OCI-LY1 (cell line): ENCODE measurements at regions not wholly inside any gene's neighbourhood (a gene's known extent, or its start where the extent isn't known, plus 50 kb on each side); places are given as distances from the start of the nearest gene placed in this dataset.

Experiments used
- H2AFZ ChIP-seq: fragments of 200-600 bp; sonication (generic), shearing (Covaris generic); 2 replicates; pipeline ENCODE4 v1.6.0; 2014; ENCODE audit warnings: antibody characterized with exemption, mild to moderate bottlenecking, low read length
- H3F3A ChIP-seq: fragments of 200-600 bp; sonication (generic), shearing (Covaris generic); 2 replicates; pipeline ENCODE4 v1.6.0; 2014; ENCODE audit warnings: mild to moderate bottlenecking, antibody characterized with exemption, low read length, moderate library complexity; ENCODE audit not compliant: insufficient read depth
- H3K27ac ChIP-seq: fragments of 200-600 bp; sonication (generic); 2 replicates; pipeline ENCODE4 v1.5.1; 2014; ENCODE audit warnings: low read length, mixed run types, mild to moderate bottlenecking, low read depth; ENCODE audit not compliant: poor library complexity, severe bottlenecking
- H3K27me3 ChIP-seq: fragments of 200-600 bp; sonication (generic); 2 replicates; pipeline ENCODE4 v1.6.0; 2014; ENCODE audit warnings: antibody characterized with exemption, mild to moderate bottlenecking, low read length, moderate library complexity; ENCODE audit not compliant: insufficient read depth
- H3K36me3 ChIP-seq: fragments of 200-600 bp; sonication (generic); 2 replicates; pipeline ENCODE4 v1.6.1; 2014; ENCODE audit warnings: mild to moderate bottlenecking, antibody characterized with exemption, low read length, moderate library complexity, mixed read lengths; ENCODE audit not compliant: insufficient read depth
- H3K4me1 ChIP-seq: fragments of 200-600 bp; sonication (generic); 2 replicates; pipeline ENCODE4 v1.5.1; 2014; ENCODE audit warnings: mild to moderate bottlenecking, low read length, moderate library complexity; ENCODE audit not compliant: insufficient read depth, severe bottlenecking
- H3K4me2 ChIP-seq: fragments of 200-600 bp; sonication (generic), shearing (Covaris generic); 2 replicates; pipeline ENCODE4 v1.6.1; 2014; ENCODE audit warnings: low read length
- H3K4me3 ChIP-seq: fragments of 200-600 bp; sonication (generic); 2 replicates; pipeline ENCODE4 v1.5.1; 2014; ENCODE audit warnings: low read length, low read depth, mild to moderate bottlenecking, mixed read lengths; ENCODE audit not compliant: poor library complexity, severe bottlenecking
- H3K79me2 ChIP-seq: fragments of 200-600 bp; shearing (Covaris generic); 2 replicates; pipeline ENCODE4 v1.6.1; 2016; ENCODE audit warnings: mixed run types, low read length, mixed read lengths; ENCODE audit not compliant: insufficient read depth
- H3K9ac ChIP-seq: fragments of 200-600 bp; sonication (generic), shearing (Covaris generic); 2 replicates; pipeline ENCODE4 v1.6.1; 2014; ENCODE audit warnings: mild to moderate bottlenecking, low read length, mixed read lengths
- H3K9me2 ChIP-seq: fragments of 200-600 bp; sonication (generic), shearing (Covaris generic); 2 replicates; pipeline ENCODE4 v1.6.1; 2014; ENCODE audit warnings: low read depth, mild to moderate bottlenecking, low read length, mixed read lengths
- H3K9me3 ChIP-seq: fragments of 200-600 bp; shearing (Covaris generic); 2 replicates; pipeline ENCODE4 v1.6.1; 2014; ENCODE audit warnings: low read length, mixed read lengths
- H4K20me1 ChIP-seq: fragments of 200-600 bp; sonication (generic), shearing (Covaris generic); 2 replicates; pipeline ENCODE4 v1.6.0; 2016; ENCODE audit warnings: mild to moderate bottlenecking, low read length; ENCODE audit not compliant: insufficient read depth
- CTCF ChIP-seq: fragments of 200-600 bp; sonication (generic), shearing (Covaris generic); IDR thresholded peaks from 2 replicates; pipeline ENCODE4 v1.5.1; 2017; ENCODE audit warnings: mild to moderate bottlenecking, antibody characterized with exemption, low read length, moderate library complexity, mixed read lengths
- EZH2 ChIP-seq: fragments of 200-600 bp; sonication (generic), shearing (Covaris generic); IDR thresholded peaks from 2 replicates; pipeline ENCODE4 v1.8.0; 2017; ENCODE audit warnings: borderline replicate concordance, mixed run types, mild to moderate bottlenecking, antibody characterized with exemption, low read length, moderate library complexity, mixed read lengths

GRCh38 chr9:3161912-3162311 is 318.0 kb upstream of the PUM3 start:
- no peak overlapping the region for H2AFZ ChIP-seq
- no peak overlapping the region for H3K27ac ChIP-seq
- no peaks in the 10 kb centered on the region for H3F3A ChIP-seq
- no peak overlapping the region for H3K9ac ChIP-seq
- H3K4me3 ChIP-seq = no peak overlapping the region
- H3K4me2 ChIP-seq = no peak overlapping the region
- TF ChIP-seq EZH2 (no peak), CTCF (no peak)
- no peaks in the 10 kb centered on the region for H3K4me1 ChIP-seq
- H3K27me3 ChIP-seq = no peaks in the 10 kb centered on the region
- H3K36me3 ChIP-seq = no peaks in the 10 kb centered on the region
- H3K9me3 ChIP-seq = no peaks in the 10 kb centered on the region
- no peaks in the 10 kb centered on the region for H3K79me2 ChIP-seq
- H3K9me2 ChIP-seq = no peaks in the 10 kb centered on the region
- no peaks in the 10 kb centered on the region for H4K20me1 ChIP-seq

- no peaks in the 10 kb centered on the region for H3K36me3 ChIP-seq
- H3K9me3 ChIP-seq = no peaks in the 10 kb centered on the region
- H3K4me1 ChIP-seq = no peaks in the 10 kb centered on the region
These were observed 313.1 kb upstream of the PUM3 start for GRCh38 chr9:3157011-3157410.

GRCh38 chr9:3151672-3152576 is 308.0 kb upstream of the PUM3 start:
- Histone ChIP-seq H3K79me2 (no peaks in the 10 kb centered on the region), H3K36me3 (no peaks in the 10 kb centered on the region), H3K27me3 (no peaks in the 10 kb centered on the region), H3K4me2 (no peak overlapping the region), H3K9ac (no peak overlapping the region), H3K27ac (no peak overlapping the region), H2AFZ (no peak overlapping the region), H3K9me2 (no peaks in the 10 kb centered on the region), H4K20me1 (no peaks in the 10 kb centered on the region), H3K4me3 (no peak overlapping the region), H3K9me3 (no peaks in the 10 kb centered on the region), H3F3A (no peaks in the 10 kb centered on the region), H3K4me1 (no peaks in the 10 kb centered on the region)
- TF ChIP-seq EZH2 = no peak
- TF ChIP-seq CTCF = no peak

More at GRCh38 chr9:3157011-3157410, 313.1 kb upstream of the PUM3 start:
- no peak overlapping the region for H2AFZ ChIP-seq
- no peak overlapping the region for H3K9ac ChIP-seq
- no peaks in the 10 kb centered on the region for H3K79me2 ChIP-seq
- H3K9me2 ChIP-seq = no peaks in the 10 kb centered on the region
- no peaks in the 10 kb centered on the region for H3F3A ChIP-seq
- TF ChIP-seq CTCF (no peak), EZH2 (no peak)
- H3K27ac ChIP-seq = no peak overlapping the region
- no peaks in the 10 kb centered on the region for H3K27me3 ChIP-seq
- no peak overlapping the region for H3K4me2 ChIP-seq
- no peak overlapping the region for H3K4me3 ChIP-seq
- H4K20me1 ChIP-seq = no peaks in the 10 kb centered on the region
